Aorta (tissue), 5 donors: ENCODE measurements at regions not wholly inside any gene's neighbourhood (a gene's known extent, or its start where the extent isn't known, plus 50 kb on each side); places are given as distances from the start of the nearest gene placed in this dataset.
"Not testable (repeated sequence)": the region's sequence is repeated elsewhere in the genome, so short reads cannot be mapped to it uniquely, and the experiment has no call there.

Experiments
- ATAC-seq: fragments of 200-7000 bp; cut with Tn5 transposase; one replicate; pipeline ENCODE4 v1.9.1; 2022; ENCODE audit warnings: moderate library complexity; ENCODE audit not compliant: low FRiP score
- DNase-seq, 2 donors: peaks; one replicate each; pipeline ENCODE4 v3.0.0-alpha.2; 2020
- H3K27ac ChIP-seq, 2 donors: one replicate each; pipeline ENCODE4 v1.5.1; 2013; ENCODE audit warnings: low read length in 2 of 2, mild to moderate bottlenecking in 2 of 2, moderate library complexity in 2 of 2, control low read depth in 1 of 2, inconsistent platforms in 1 of 2, low read depth in 1 of 2
- H3K27me3 ChIP-seq, 2 donors: one replicate each; pipeline ENCODE4 v1.6.1; 2013; ENCODE audit warnings: control low read depth in 1 of 2, low read length in 1 of 2, mild to moderate bottlenecking in 1 of 2, moderate library complexity in 1 of 2; ENCODE audit not compliant: insufficient read depth in 2 of 2, control insufficient read depth in 1 of 2
- H3K36me3 ChIP-seq, 2 donors: one replicate each; pipeline ENCODE4 v1.6.1; 2013; ENCODE audit warnings: control low read depth in 1 of 2, low read length in 1 of 2, mild to moderate bottlenecking in 1 of 2; ENCODE audit not compliant: insufficient read depth in 2 of 2, control insufficient read depth in 1 of 2
- H3K4me1 ChIP-seq, 2 donors: one replicate each; pipeline ENCODE4 v1.6.1; 2013; ENCODE audit warnings: low read length in 2 of 2, control low read depth in 1 of 2, mild to moderate bottlenecking in 1 of 2, moderate library complexity in 1 of 2; ENCODE audit not compliant: insufficient read depth in 2 of 2, control insufficient read depth in 1 of 2
- H3K4me3 ChIP-seq, 2 donors: one replicate each; pipeline ENCODE4 v1.5.1; 2013; ENCODE audit warnings: low read length in 2 of 2, control low read depth in 1 of 2, mild to moderate bottlenecking in 1 of 2
- H3K9me3 ChIP-seq: one replicate; pipeline ENCODE4 v1.6.1; 2013; ENCODE audit warnings: mild to moderate bottlenecking, low read length; ENCODE audit not compliant: control insufficient read depth
- WGBS, 2 donors: extraction: QIAGEN DNeasy Blood & Tissue Kit; methylation state at CpG; one replicate each; pipeline ENCODE4 v1.1.7; 2013; 5-methylcytosine and 5-hydroxymethylcytosine counted together
- intact Hi-C, 2 donors: fragments of 100-400 bp; cut with DNase I; formaldehyde crosslinking; loops; one replicate each; pipeline versions ENCODE4 v1.14.2 to v1.15.0; 2022
- donor health status: healthy with polysubstance abuse.
- donor health status: Bipolar disorder and iron deficiency.
- donor health status: DM: no; HTN: no; CAD: no.
- donor health status: DM: no; HTN: no; CAD: no.
- donor health status: DM: yes; HTN: yes; CAD: no.

DNA sequence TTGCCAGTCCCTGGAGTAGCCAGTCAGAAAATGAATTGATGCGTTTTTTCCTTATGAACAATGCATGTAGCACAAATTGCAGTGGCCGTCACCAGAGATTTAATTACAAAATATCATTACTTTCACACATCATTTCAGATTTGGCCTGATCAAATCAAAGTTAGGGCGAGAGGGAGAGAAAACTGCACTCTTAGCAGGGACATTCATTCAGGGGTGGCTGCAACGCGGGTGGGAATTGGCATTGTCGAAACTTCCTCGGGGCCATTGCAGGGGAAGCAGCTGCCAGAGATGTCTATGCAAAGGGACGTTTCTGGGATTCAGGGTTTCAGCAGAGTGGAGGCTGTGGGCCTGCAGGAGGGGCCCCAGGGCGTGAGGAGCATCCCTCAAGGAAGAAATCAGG lies 76.5 kb upstream of the TOP1 start:
- Histone ChIP-seq H3K27ac (no peak overlapping the region), H3K27me3 (no peaks in the 10 kb centered on the region), H3K4me3 (no peak overlapping the region), H3K36me3 (no peaks in the 10 kb centered on the region), H3K9me3 (no peaks in the 10 kb centered on the region), H3K4me1 (no peaks in the 10 kb centered on the region)
- DNase-seq: no peak
- 74 to 77% methylated on average over 9 of the region's 9 CpGs for WGBS, 2 donors
- no peak for ATAC-seq
- intact Hi-C loops: no loop called here

DNA sequence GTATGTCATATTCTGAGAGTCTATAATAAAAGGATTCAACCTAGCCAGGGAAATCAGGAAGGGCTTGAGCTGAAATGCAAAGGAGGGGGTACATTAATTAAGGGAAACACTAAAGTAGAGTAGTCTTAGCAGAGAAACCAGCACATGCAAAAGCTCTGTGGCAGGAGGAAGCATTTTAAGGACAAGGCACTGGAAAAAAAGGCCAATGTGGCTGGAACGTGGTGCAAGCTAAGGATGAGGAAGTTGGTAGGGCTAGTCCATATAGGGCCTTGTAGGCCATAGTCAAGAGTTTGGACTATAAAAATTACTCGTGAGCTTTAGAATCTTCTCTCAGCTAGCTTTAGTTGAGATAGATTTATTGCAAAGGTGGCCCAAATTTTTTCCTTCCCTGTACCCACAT lies 75.2 kb upstream of the TOP1 start:
- Histone ChIP-seq H3K27me3 (no peaks in the 10 kb centered on the region), H3K27ac (no peak overlapping the region), H3K4me1 (no peaks in the 10 kb centered on the region), H3K9me3 (no peaks in the 10 kb centered on the region), H3K36me3 (no peaks in the 10 kb centered on the region), H3K4me3 (no peak overlapping the region)
- ATAC-seq (no peak), DNase-seq (no peak)
- intact Hi-C loops: no loop called here
- WGBS, 2 donors: 81 to 89% methylated on average over 2 of the region's 2 CpGs

DNA sequence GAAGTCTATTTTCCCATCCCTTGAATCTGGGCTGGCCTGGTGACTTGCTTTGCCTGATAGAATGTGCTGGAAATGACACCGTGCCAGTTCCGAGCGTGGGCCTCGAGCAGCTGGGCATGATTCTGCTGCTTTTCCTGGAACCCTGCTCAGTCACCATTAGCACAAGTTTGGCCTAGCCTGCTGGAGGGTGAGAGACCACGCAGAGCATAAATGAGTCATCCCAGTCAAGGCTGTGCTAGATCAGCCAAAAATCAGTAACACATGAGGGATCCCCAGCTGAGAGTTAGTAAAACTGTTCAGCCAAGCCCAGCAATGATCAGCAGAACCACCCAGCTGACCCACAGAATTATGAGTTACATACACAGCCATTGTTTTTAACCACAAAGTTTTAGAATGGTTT lies 74.8 kb upstream of the TOP1 start:
- DNase-seq (no peak), ATAC-seq (no peak)
- no peaks in the 10 kb centered on the region for H3K27me3 ChIP-seq
- no peaks in the 10 kb centered on the region for H3K9me3 ChIP-seq
- intact Hi-C loops: no loop called here
- H3K36me3 ChIP-seq: no peaks in the 10 kb centered on the region
- WGBS, 2 donors: 27 to 44% methylated on average over 5 of the region's 5 CpGs
- H3K27ac ChIP-seq: no peak overlapping the region
- no peaks in the 10 kb centered on the region for H3K4me1 ChIP-seq
- no peak overlapping the region for H3K4me3 ChIP-seq

- ATAC-seq (no peak), DNase-seq (no peak)
- H3K4me3 ChIP-seq: no peak overlapping the region
- WGBS, 2 donors: 97 to 99% methylated on average over 10 of the region's 10 CpGs
- H3K4me1 ChIP-seq: no peaks in the 10 kb centered on the region
- H3K27ac ChIP-seq: no peak overlapping the region
- no peaks in the 10 kb centered on the region for H3K27me3 ChIP-seq
- intact Hi-C loops: no loop called here
- H3K36me3 ChIP-seq: no peaks in the 10 kb centered on the region
- H3K9me3 ChIP-seq: no peaks in the 10 kb centered on the region
These were observed 74.0 kb upstream of the TOP1 start for GRCh38 chr20:40954521-40955165.

DNA sequence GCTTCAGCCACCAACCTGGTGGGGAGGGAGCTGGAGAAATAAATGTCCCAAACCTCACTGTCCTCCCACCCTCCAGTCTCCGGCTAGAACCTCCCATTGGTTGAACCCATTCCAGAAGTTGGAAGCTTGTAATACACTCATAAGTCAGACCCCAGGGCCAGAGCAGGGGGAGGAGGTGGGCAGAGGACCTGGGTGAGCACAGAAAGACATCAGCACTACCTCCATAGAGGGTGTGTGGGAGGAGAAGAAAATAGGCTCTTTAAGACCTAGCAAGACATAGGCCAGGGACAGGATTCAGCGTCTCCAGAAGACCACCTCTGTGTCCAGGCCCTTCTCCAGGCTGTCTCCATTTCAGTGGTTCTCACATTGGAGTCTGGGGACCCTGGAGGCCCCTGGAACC lies 73.3 kb upstream of the TOP1 start:
- no peaks in the 10 kb centered on the region for H3K36me3 ChIP-seq
- intact Hi-C loops: no loop called here
- no peaks in the 10 kb centered on the region for H3K9me3 ChIP-seq
- no peak for ATAC-seq
- no peak overlapping the region for H3K4me3 ChIP-seq
- DNase-seq: no peak
- no peaks in the 10 kb centered on the region for H3K27me3 ChIP-seq
- no peaks in the 10 kb centered on the region for H3K4me1 ChIP-seq
- no peak overlapping the region for H3K27ac ChIP-seq
- 97 to 100% methylated on average over 2 of the region's 2 CpGs for WGBS, 2 donors

DNA sequence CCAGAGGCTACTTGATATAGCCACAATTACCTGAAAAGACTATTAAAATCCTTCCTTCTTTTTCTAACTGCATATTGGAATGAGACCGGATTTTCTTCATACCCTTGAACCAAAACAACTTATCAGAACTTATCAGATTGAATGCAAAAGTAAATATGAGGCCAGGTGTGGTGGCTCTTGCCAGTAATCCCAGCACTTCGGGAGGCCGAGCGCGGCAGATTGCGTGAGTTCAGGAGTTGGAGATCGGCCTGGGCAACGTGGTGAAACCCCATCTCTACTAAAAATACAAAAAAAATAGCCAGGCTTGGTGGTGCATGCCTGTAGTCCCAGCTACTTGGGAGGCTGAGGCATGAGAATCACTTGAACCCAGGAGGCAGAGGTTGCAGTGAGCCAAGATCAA lies 72.8 kb upstream of the TOP1 start:
- WGBS, 2 donors: 89 to 95% methylated on average over 8 of the region's 8 CpGs
- H3K4me1 ChIP-seq, H3K27me3 ChIP-seq, H3K36me3 ChIP-seq, H3K27ac ChIP-seq, DNase-seq, intact Hi-C loops, H3K4me3 ChIP-seq, H3K9me3 ChIP-seq, ATAC-seq: not testable (repeated sequence)

- Histone ChIP-seq H3K9me3 (no peaks in the 10 kb centered on the region), H3K27ac (no peak overlapping the region), H3K4me3 (no peak overlapping the region), H3K4me1 (no peaks in the 10 kb centered on the region), H3K36me3 (no peaks in the 10 kb centered on the region), H3K27me3 (no peaks in the 10 kb centered on the region)
- ATAC-seq (no peak), DNase-seq (peak; percentile 48 to 55)
- intact Hi-C loops: no loop called here
- WGBS, 2 donors: 70 to 74% methylated on average over 15 of the region's 15 CpGs
These were observed 71.9 kb upstream of the TOP1 start for GRCh38 chr20:40956542-40957264.

- 91 to 94% methylated on average over 6 of the region's 6 CpGs for WGBS, 2 donors
- H3K27ac ChIP-seq: no peak overlapping the region
- no peak overlapping the region for H3K4me3 ChIP-seq
- DNase-seq (no peak), ATAC-seq (no peak)
- H3K36me3 ChIP-seq: no peaks in the 10 kb centered on the region
- intact Hi-C loops: no loop called here
- H3K27me3 ChIP-seq: no peaks in the 10 kb centered on the region
- H3K9me3 ChIP-seq: no peaks in the 10 kb centered on the region
- H3K4me1 ChIP-seq: no peaks in the 10 kb centered on the region
These were observed 71.3 kb upstream of the TOP1 start for GRCh38 chr20:40957265-40957760.

- ATAC-seq: no peak
These were observed 70.0 kb upstream of the TOP1 start for GRCh38 chr20:40958598-40958997.

More at GRCh38 chr20:40958598-40958997, 70.0 kb upstream of the TOP1 start:
- 42 to 51% methylated on average over 4 of the region's 4 CpGs for WGBS, 2 donors
- intact Hi-C loops: no loop called here
- Histone ChIP-seq H3K9me3 (no peaks in the 10 kb centered on the region), H3K27ac (no peak overlapping the region), H3K4me1 (no peaks in the 10 kb centered on the region), H3K27me3 (no peaks in the 10 kb centered on the region), H3K4me3 (no peak overlapping the region), H3K36me3 (no peaks in the 10 kb centered on the region)
- DNase-seq: no peak
